K562 (cell line): ENCODE measurements at regions not wholly inside any gene's neighbourhood (a gene's known extent, or its start where the extent isn't known, plus 50 kb on each side); places are given as distances from the start of the nearest gene placed in this dataset.

Experiments
- KLF6 ChIP-seq: fragments of 250-450 bp; sonication (Bioruptor Pico); IDR thresholded peaks from 2 replicates; pipeline ENCODE4 v1.4.0; 2020; ENCODE audit warnings: mild to moderate bottlenecking, moderate library complexity, borderline replicate concordance
- U2AF2 ChIP-seq: fragments of 200-400 bp; formaldehyde crosslinking; optimal IDR thresholded peaks from 2 replicates; pipeline ENCODE3; 2017; ENCODE audit warnings: low read depth, mild to moderate bottlenecking, low read length
- ZBTB49 ChIP-seq: sonication (generic); formaldehyde crosslinking; IDR thresholded peaks from 2 replicates; pipeline ENCODE4 v1.8.0; 2022; ENCODE audit warnings: missing genetic modification reagents, mild to moderate bottlenecking, borderline replicate concordance
- ZNF239 ChIP-seq: fragments of 250-450 bp; sonication (Bioruptor Pico); IDR thresholded peaks from 2 replicates; pipeline ENCODE4 v1.4.0; 2020; ENCODE audit warnings: mild to moderate bottlenecking
- ZNF384 ChIP-seq: IDR thresholded peaks from 2 replicates; pipeline ENCODE4 v1.6.1; 2012; ENCODE audit warnings: low read depth, low read length, improper control_type of control experiment
- ZNF445 ChIP-seq: fragments of 250-450 bp; sonication (Bioruptor Pico); IDR thresholded peaks from 2 replicates; pipeline ENCODE4 v1.4.0; 2020; ENCODE audit warnings: low read depth, mild to moderate bottlenecking, moderate library complexity

GRCh38 chr4:3582091-3582475, 49.9 kb upstream of the LRPAP1 start (continued):
- TF ChIP-seq ZBTB49 (CRISPR knock-in tag) = no peak
- TF ChIP-seq KLF6 (CRISPR knock-in tag) = no peak
- no peak for TF ChIP-seq ZNF384
- TF ChIP-seq ZNF239 (CRISPR knock-in tag) = no peak
- no peak for TF ChIP-seq U2AF2
- no peak for TF ChIP-seq ZNF445 (CRISPR knock-in tag)
